ENCODE measurements at regions not wholly inside any gene's neighbourhood (a gene's known extent, or its start where the extent isn't known, plus 50 kb on each side); places are given as distances from the start of the nearest gene placed in this dataset.

- DNase-seq: no peak
Observed at GRCh38 chr13:22336460-22336859, 665.6 kb downstream of the FGF9 start.

GRCh38 chr13:22357132-22357531 is 686.3 kb downstream of the FGF9 start:
- no peak for DNase-seq

- no peak for DNase-seq
Observed at GRCh38 chr13:22369090-22369489, 698.2 kb downstream of the FGF9 start.

- no peak for DNase-seq
Observed at GRCh38 chr13:22369840-22370239, 699.0 kb downstream of the FGF9 start.

- DNase-seq: no peak
Observed at GRCh38 chr13:22372261-22372660, 701.4 kb downstream of the FGF9 start.

GRCh38 chr13:22375151-22375550 is 704.3 kb downstream of the FGF9 start:
- DNase-seq: no peak

GRCh38 chr13:22387899-22388298 is 717.0 kb downstream of the FGF9 start:
- no peak for DNase-seq

GRCh38 chr13:22399801-22400420 is 729.0 kb downstream of the FGF9 start:
- no peak for DNase-seq

GRCh38 chr13:22402682-22403081 is 731.8 kb downstream of the FGF9 start:
- no peak for DNase-seq

GRCh38 chr13:22403144-22403543 is 732.3 kb downstream of the FGF9 start:
- DNase-seq: no peak

GRCh38 chr13:22405891-22406290 is 735.0 kb downstream of the FGF9 start:
- DNase-seq: no peak

- DNase-seq: no peak
Observed at GRCh38 chr13:22412452-22412851, 741.6 kb downstream of the FGF9 start.

GRCh38 chr13:22422023-22422422 is 751.1 kb downstream of the FGF9 start:
- DNase-seq: no peak

GRCh38 chr13:22422712-22423111 is 751.8 kb downstream of the FGF9 start:
- no peak for DNase-seq

- DNase-seq: no peak
Observed at GRCh38 chr13:22423261-22423660, 752.4 kb downstream of the FGF9 start.

GRCh38 chr13:22425087-22425486 is 754.2 kb downstream of the FGF9 start:
- DNase-seq: no peak

GRCh38 chr13:22427066-22427465 is 753.7 kb upstream of the SGCG start:
- DNase-seq: no peak

- no peak for DNase-seq
Observed at GRCh38 chr13:22427783-22428182, 753.0 kb upstream of the SGCG start.

GRCh38 chr13:22428188-22428828 is 752.5 kb upstream of the SGCG start:
- DNase-seq: no peak

GRCh38 chr13:22432690-22433089 is 748.1 kb upstream of the SGCG start:
- no peak for DNase-seq

GRCh38 chr13:22447132-22447886 is 733.5 kb upstream of the SGCG start:
- DNase-seq: no peak

GRCh38 chr13:22449251-22449650 is 731.5 kb upstream of the SGCG start:
- no peak for DNase-seq

- DNase-seq: no peak
Observed at GRCh38 chr13:22451327-22451741, 729.4 kb upstream of the SGCG start.

- DNase-seq: peak; percentile 63
Observed at GRCh38 chr13:22454586-22454985, 726.2 kb upstream of the SGCG start.
